D721Med (cell line): ENCODE measurements at regions not wholly inside any gene's neighbourhood (a gene's known extent, or its start where the extent isn't known, plus 50 kb on each side); places are given as distances from the start of the nearest gene placed in this dataset.

ENCODE experiments used
- DNase-seq: peaks from one replicate; pipeline ENCODE4 v3.0.0; 2011; ENCODE audit warnings: low spot score; ENCODE audit not compliant: insufficient read length
- FAIRE-seq: peaks from 2 replicates; lab custom pipeline; 2011; peaks lifted over from hg19 to GRCh38; lab: Jason Lieb, UNC
- TF ChIP-seq, protein P1 (sequence below): IDR thresholded peaks from 2 replicates; pipeline ENCODE4 v1.5.1; 2012; ENCODE audit warnings: mild to moderate bottlenecking, control low read depth; ENCODE audit not compliant: insufficient read depth; ENCODE audit errors: missing control alignments

DNA sequence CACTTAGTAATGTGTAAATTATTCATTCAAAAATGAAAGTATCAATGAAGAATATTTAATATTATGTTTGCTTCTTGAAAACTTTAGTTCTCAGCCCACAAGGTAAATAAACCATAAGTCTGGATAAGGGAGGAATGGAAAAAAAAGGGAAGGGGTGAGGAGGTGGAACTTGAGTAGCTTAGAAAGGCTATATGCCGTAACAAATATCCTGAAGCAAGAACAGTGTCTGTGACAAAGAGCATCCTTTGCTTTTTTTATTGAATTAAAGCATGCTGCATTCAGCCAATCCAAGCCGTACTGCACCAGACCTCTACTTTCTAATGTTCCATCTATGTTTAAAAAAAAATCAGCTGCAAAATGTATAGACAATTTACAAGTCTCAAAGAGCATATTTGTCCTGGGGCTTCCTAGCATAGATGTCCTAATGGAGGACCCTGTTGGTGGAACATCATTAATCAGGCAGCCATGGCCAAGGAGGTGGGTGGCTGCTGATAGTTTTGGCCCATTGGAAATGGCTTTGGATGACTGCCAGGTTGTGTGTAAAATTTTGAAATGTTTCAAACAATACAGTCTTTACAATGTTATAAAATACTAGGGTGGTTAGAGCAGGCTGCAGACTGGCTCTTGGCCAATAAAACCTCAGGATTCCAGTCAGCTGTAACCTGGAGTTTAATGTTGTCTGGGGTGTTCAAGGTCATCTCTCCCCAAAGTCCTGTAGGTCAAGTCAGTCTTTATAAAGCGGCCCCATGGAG, 895.8 kb upstream of the SOX9 start:
- TF ChIP-seq, protein P1, sequence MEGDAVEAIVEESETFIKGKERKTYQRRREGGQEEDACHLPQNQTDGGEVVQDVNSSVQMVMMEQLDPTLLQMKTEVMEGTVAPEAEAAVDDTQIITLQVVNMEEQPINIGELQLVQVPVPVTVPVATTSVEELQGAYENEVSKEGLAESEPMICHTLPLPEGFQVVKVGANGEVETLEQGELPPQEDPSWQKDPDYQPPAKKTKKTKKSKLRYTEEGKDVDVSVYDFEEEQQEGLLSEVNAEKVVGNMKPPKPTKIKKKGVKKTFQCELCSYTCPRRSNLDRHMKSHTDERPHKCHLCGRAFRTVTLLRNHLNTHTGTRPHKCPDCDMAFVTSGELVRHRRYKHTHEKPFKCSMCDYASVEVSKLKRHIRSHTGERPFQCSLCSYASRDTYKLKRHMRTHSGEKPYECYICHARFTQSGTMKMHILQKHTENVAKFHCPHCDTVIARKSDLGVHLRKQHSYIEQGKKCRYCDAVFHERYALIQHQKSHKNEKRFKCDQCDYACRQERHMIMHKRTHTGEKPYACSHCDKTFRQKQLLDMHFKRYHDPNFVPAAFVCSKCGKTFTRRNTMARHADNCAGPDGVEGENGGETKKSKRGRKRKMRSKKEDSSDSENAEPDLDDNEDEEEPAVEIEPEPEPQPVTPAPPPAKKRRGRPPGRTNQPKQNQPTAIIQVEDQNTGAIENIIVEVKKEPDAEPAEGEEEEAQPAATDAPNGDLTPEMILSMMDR: no peak
- FAIRE-seq (no peak), DNase-seq (no peak)

DNA sequence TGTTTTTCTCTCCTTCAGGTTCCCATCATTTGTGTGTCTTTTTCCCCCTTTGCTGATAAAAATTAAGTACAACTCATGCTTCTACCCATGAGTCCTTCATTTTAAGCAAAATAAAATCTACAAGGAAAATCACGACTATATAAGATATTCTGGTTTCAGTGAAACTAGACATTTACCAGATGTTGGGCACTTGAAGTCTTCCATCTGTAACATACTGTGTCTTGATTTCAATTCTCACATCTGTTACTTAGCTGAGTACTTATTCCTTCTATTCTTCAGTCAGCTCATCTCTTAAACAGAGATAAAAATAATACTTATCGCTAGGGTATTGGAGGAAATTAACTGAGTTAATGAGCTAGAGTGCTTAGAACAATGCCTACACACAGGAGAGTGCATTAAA, 893.0 kb upstream of the SOX9 start:
- TF ChIP-seq, protein P1: no peak
- FAIRE-seq (no peak), DNase-seq (no peak)

DNA sequence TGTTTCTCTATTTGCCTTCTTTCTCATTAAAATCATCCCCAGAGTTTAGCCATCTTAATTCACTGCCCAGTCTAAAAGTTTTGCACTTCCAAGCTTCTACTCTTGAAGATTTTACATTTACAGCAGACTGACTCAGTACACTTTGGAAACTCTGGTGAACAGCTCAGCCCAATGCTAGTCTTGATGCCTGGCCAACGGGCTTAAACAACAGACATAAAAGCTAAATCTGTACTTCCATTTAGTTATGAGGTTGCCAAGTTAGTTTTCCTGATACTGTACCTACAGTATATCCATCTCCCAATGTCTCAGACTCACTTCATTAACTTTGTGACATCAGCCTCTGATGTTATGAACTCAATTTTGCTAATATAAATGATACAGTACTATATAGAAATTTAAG, 891.8 kb upstream of the SOX9 start:
- FAIRE-seq: no peak

DNA sequence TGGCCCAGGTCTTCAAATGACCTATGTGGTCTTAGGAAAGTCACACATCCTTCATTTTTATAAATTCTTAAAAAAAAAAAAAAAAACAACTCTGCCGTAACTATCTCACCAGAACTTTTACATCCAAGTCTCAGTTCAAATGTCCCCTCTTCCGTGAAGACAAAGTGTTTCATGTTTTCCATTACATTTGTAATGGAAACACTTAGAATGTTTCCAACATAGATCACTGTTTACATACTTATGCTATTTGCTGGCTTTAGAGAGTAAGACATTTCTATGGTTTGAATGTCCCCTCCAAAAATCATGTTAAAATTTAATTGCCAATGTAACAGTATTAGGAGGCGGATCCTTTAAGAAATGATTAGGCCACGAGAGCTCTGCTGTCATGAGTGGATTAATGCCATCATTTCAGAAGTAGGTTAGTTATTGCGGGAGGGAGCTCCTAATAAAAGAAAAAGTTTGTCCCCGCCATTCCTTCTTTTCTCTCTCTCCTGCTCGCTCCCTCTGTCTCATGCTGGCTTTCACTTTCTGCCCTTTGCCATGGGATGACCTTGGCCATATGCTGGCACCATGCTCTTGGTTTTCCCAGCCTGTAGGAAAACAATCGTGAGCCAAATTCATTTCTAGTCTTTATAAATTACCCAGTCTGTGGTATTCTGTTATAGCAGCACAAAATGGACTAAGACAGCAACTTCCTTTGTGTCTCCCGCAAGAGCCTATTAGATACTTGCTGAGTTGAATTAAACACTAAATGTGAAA, 887.8 kb upstream of the SOX9 start:
- FAIRE-seq: no peak
- DNase-seq: no peak

More for the DNA sequence above, 891.8 kb upstream of the SOX9 start:
- DNase-seq: no peak
- TF ChIP-seq, protein P1: no peak

DNA sequence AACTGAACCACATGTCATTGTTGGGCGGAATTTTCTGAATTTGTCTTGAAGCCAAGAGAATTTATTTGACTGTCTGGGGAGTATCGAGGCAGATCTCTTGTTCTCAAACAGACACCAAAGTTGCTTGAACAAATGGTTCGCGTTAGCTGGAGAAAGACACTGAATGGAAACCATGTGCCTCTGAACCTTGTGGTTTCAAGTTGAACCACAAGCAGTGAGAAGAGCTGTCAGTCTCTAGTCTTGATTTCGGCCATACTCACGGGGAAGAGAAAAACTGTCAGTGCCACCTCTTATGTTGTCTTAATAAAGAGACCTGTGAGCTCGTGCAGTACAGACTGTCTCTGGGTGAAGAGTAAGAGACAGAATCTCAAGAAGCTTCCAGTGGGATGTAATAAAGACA, 886.5 kb upstream of the SOX9 start:
- TF ChIP-seq, protein P1: no peak
- FAIRE-seq (no peak), DNase-seq (no peak)

More for the DNA sequence above, 887.8 kb upstream of the SOX9 start:
- TF ChIP-seq, protein P1: no peak

DNA sequence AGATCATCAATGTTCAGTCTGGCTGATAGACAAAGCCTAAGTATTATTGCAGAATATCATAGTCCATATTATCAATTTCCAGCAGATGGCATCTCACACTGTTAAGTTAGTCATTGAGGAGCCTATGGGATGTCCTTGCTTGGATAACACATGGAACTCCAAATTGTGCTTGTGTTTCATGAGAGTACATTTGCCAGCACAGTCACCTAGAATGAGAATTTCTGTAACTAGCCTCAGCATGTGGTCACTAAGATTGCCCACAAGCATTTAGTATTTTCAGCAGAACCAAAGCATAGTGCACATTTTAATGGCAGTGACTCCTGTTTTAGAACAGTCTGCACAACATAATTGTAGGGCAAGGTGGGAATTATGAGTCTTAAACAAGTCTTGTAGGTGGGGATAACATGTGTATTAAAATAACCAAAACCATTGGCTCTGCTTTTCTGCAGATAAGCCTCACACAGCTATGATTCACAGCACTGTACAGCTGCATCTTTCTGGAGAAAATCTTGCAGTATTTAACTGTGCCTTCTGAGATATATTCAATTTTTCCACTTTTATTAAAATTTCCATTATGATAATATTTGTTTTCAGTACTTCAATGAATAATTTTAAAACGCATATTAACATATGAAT, 882.8 kb upstream of the SOX9 start:
- FAIRE-seq (no peak), DNase-seq (no peak)
- TF ChIP-seq, protein P1: peak; percentile 50
